Endodermal cell (in vitro differentiated cells): ENCODE measurements at regions not wholly inside any gene's neighbourhood (a gene's known extent, or its start where the extent isn't known, plus 50 kb on each side); places are given as distances from the start of the nearest gene placed in this dataset.

Experiments used
- DNase-seq: peaks from one replicate; pipeline ENCODE4 v3.0.0-alpha.2; 2017
- H3K27ac ChIP-seq: 2 replicates; pipeline ENCODE4 v1.5.1; 2013; ENCODE audit warnings: mild to moderate bottlenecking, low read depth, low read length, moderate library complexity
- H3K27me3 ChIP-seq: 2 replicates; pipeline ENCODE4 v1.6.1; 2013; ENCODE audit warnings: mild to moderate bottlenecking, low read length, moderate library complexity; ENCODE audit not compliant: insufficient read depth, control insufficient read depth, poor library complexity, severe bottlenecking
- H3K36me3 ChIP-seq: 2 replicates; pipeline ENCODE4 v1.7.0; 2013; ENCODE audit warnings: mild to moderate bottlenecking, low read length, moderate library complexity; ENCODE audit not compliant: control insufficient read depth, insufficient read depth
- H3K4me1 ChIP-seq: one replicate; pipeline ENCODE4 v1.7.0; 2013; ENCODE audit warnings: low read length; ENCODE audit not compliant: control insufficient read depth, insufficient read depth
- H3K4me3 ChIP-seq: 2 replicates; pipeline ENCODE4 v1.5.1; 2013; ENCODE audit warnings: mild to moderate bottlenecking, low read length, moderate library complexity
- H3K9ac ChIP-seq: 2 replicates; pipeline ENCODE4 v1.6.1; 2013; ENCODE audit warnings: mild to moderate bottlenecking, low read length, moderate library complexity; ENCODE audit not compliant: poor library complexity, severe bottlenecking; ENCODE audit errors: extremely low read depth
- H3K9me3 ChIP-seq: 2 replicates; pipeline ENCODE4 v1.6.1; 2013; ENCODE audit warnings: mild to moderate bottlenecking, low read length, moderate library complexity; ENCODE audit not compliant: control insufficient read depth
- H3K27ac Mint-ChIP-seq: 2 replicates; pipeline ENCODE4 v1.8.0; 2020; ENCODE audit warnings: mixed read lengths
- H3K27me3 Mint-ChIP-seq: 2 replicates; pipeline ENCODE4 v1.8.0; 2021; ENCODE audit warnings: mild to moderate bottlenecking, mixed read lengths; ENCODE audit not compliant: insufficient read depth
- H3K36me3 Mint-ChIP-seq: 2 replicates; pipeline ENCODE4 v1.8.0; 2020; ENCODE audit warnings: low read depth, mixed read lengths
- H3K4me1 Mint-ChIP-seq: 2 replicates; pipeline ENCODE4 v1.8.0; 2020; ENCODE audit warnings: mixed read lengths
- H3K4me3 Mint-ChIP-seq: 2 replicates; pipeline ENCODE4 v1.8.0; 2020; ENCODE audit warnings: mild to moderate bottlenecking, moderate library complexity, mixed read lengths
- H3K9me3 Mint-ChIP-seq: 2 replicates; pipeline ENCODE4 v1.8.0; 2020; ENCODE audit warnings: mild to moderate bottlenecking, mixed read lengths
- CTCF ChIP-seq: fragments of 200-600 bp; sonication (generic); conservative IDR thresholded peaks from 2 replicates; pipeline ENCODE4 v1.5.0; 2021; ENCODE audit warnings: antibody characterized with exemption, mild to moderate bottlenecking
- WGBS, 2 experiments: methylation state at CpG; one replicate each; pipeline versions ENCODE4 v1.1.5 to v1.1.7; 2013; ENCODE audit warnings: missing lambda C conversion rate in 2 of 2, mixed read lengths in 1 of 2; ENCODE audit not compliant: insufficient coverage in 1 of 2, insufficient read length in 1 of 2; 5-methylcytosine and 5-hydroxymethylcytosine counted together

GRCh38 chrX:15143825-15144121 lies 126.1 kb downstream of the ASB9 start:
- no peak overlapping the region for H3K4me3 Mint-ChIP-seq
- no peak for TF ChIP-seq CTCF
- no peak overlapping the region for H3K9ac ChIP-seq
- no peak overlapping the region for H3K4me3 ChIP-seq
- H3K9me3 Mint-ChIP-seq, result peaks cover 36% of the 10 kb centered on the region
- H3K27ac ChIP-seq, result no peak overlapping the region
- H3K36me3 Mint-ChIP-seq, result no peaks in the 10 kb centered on the region
- H3K36me3 ChIP-seq, result no peaks in the 10 kb centered on the region
- no peak overlapping the region for H3K27ac Mint-ChIP-seq
- DNase-seq, result no peak
- no peaks in the 10 kb centered on the region for H3K27me3 ChIP-seq
- 67 to 80% methylated on average over 1 of the region's 1 CpG for WGBS, 2 experiments
- no peaks in the 10 kb centered on the region for H3K27me3 Mint-ChIP-seq
- H3K4me1 ChIP-seq, result peaks cover 4% of the 10 kb centered on the region
- no peaks in the 10 kb centered on the region for H3K9me3 ChIP-seq
- peaks cover 9% of the 10 kb centered on the region for H3K4me1 Mint-ChIP-seq

GRCh38 chrX:15143050-15143824 lies 126.6 kb downstream of the ASB9 start:
- no peak overlapping the region for H3K4me3 Mint-ChIP-seq
- no peak overlapping the region for H3K27ac Mint-ChIP-seq
- peaks cover 9% of the 10 kb centered on the region for H3K4me1 Mint-ChIP-seq
- Histone ChIP-seq H3K27ac (no peak overlapping the region), H3K9me3 (no peaks in the 10 kb centered on the region), H3K4me3 (no peak overlapping the region), H3K4me1 (peaks cover 4% of the 10 kb centered on the region), H3K9ac (no peak overlapping the region), H3K36me3 (no peaks in the 10 kb centered on the region), H3K27me3 (no peaks in the 10 kb centered on the region)
- WGBS, 2 experiments, result 39% methylated on average over 6 of the region's 6 CpGs; no CpG with 5 or more reads in 1 of the 2 experiments
- peak; percentile 83 for TF ChIP-seq CTCF
- H3K27me3 Mint-ChIP-seq, result no peaks in the 10 kb centered on the region
- DNase-seq, result peak; percentile 81
- H3K36me3 Mint-ChIP-seq, result no peaks in the 10 kb centered on the region
- H3K9me3 Mint-ChIP-seq, result peaks cover 33% of the 10 kb centered on the region

GRCh38 chrX:15142084-15142715 lies 127.7 kb downstream of the ASB9 start:
- H3K9me3 ChIP-seq, result no peaks in the 10 kb centered on the region
- Mint-ChIP-seq H3K4me3 (no peak overlapping the region), H3K4me1 (peaks cover 9% of the 10 kb centered on the region), H3K27ac (no peak overlapping the region), H3K36me3 (no peaks in the 10 kb centered on the region), H3K9me3 (peaks cover 31% of the 10 kb centered on the region), H3K27me3 (no peaks in the 10 kb centered on the region)
- no peaks in the 10 kb centered on the region for H3K36me3 ChIP-seq
- no peak for TF ChIP-seq CTCF
- no peak for DNase-seq
- no peak overlapping the region for H3K27ac ChIP-seq
- H3K4me3 ChIP-seq, result no peak overlapping the region
- peaks cover under 1% of the 10 kb centered on the region for H3K4me1 ChIP-seq
- H3K9ac ChIP-seq, result no peak overlapping the region
- 94% methylated on average over 8 of the region's 8 CpGs; no CpG with 5 or more reads in 1 of the 2 experiments for WGBS, 2 experiments
- H3K27me3 ChIP-seq, result no peaks in the 10 kb centered on the region
